ENCODE measurements at regions not wholly inside any gene's neighbourhood (a gene's known extent, or its start where the extent isn't known, plus 50 kb on each side); places are given as distances from the start of the nearest gene placed in this dataset.
A peak's percentile ranks its signal among the peaks of the same experiment; 100 is the strongest.

DNA sequence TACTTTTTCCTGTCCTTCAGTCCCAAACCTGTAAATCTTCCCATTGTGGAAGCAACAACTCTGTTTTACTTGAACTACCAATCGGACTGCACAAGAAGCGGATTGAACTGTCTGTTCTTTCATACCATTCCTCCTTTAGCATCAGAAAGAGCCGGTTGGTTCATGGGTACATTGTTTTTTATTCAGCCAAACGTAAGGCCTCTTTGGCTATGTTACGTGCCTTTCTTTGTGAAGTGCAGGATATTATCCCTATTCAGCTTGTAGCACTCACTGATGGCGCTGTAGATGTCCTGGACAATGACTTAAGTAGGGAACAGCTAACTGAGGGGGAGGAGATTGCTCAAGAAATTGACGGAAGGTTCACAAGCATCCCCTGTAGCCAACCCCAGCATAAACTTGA, 60.3 kb downstream of the ARHGAP35 start:
- no peak for DNase-seq (ENCODE audit: low spot score)
- 96% methylated on average over 7 of the region's 7 CpGs for WGBS (ENCODE audit: low lambda C conversion rate, missing lambda C conversion rate)
- no peak overlapping the region for H3K4me3 ChIP-seq
- no peaks in the 10 kb centered on the region for H3K36me3 ChIP-seq (replicated peaks; ENCODE audit: insufficient read depth, low read depth)
- H2AFZ ChIP-seq, result no peak overlapping the region
- H4K20me1 ChIP-seq (ENCODE audit: insufficient read depth, poor library complexity, severe bottlenecking), result peaks cover 58% of the 10 kb centered on the region
- no peak for TF ChIP-seq EZH2 (IDR thresholded peaks at IDR 0.05; ENCODE audit: borderline replicate concordance)
- TF ChIP-seq EZH2phosphoT487 (IDR thresholded peaks at IDR 0.05; ENCODE audit: low read depth, severe bottlenecking, unreplicated experiment), result no peak
- TF ChIP-seq, protein P1, sequence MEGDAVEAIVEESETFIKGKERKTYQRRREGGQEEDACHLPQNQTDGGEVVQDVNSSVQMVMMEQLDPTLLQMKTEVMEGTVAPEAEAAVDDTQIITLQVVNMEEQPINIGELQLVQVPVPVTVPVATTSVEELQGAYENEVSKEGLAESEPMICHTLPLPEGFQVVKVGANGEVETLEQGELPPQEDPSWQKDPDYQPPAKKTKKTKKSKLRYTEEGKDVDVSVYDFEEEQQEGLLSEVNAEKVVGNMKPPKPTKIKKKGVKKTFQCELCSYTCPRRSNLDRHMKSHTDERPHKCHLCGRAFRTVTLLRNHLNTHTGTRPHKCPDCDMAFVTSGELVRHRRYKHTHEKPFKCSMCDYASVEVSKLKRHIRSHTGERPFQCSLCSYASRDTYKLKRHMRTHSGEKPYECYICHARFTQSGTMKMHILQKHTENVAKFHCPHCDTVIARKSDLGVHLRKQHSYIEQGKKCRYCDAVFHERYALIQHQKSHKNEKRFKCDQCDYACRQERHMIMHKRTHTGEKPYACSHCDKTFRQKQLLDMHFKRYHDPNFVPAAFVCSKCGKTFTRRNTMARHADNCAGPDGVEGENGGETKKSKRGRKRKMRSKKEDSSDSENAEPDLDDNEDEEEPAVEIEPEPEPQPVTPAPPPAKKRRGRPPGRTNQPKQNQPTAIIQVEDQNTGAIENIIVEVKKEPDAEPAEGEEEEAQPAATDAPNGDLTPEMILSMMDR (IDR thresholded peaks at IDR 0.05; ENCODE audit: poor library complexity), result no peak
- H3K4me1 ChIP-seq (ENCODE audit: insufficient read depth), result peaks cover 21% of the 10 kb centered on the region
- H3K9me3 ChIP-seq (ENCODE audit: low read depth), result no peaks in the 10 kb centered on the region
- no peak overlapping the region for H3K27ac ChIP-seq
- no peak overlapping the region for H3K4me2 ChIP-seq
- no peaks in the 10 kb centered on the region for H3K27me3 ChIP-seq
- peaks cover 92% of the 10 kb centered on the region for H3K79me2 ChIP-seq
- no peaks in the 10 kb centered on the region for H3K9me2 ChIP-seq (replicated peaks; ENCODE audit: insufficient read depth)

DNA sequence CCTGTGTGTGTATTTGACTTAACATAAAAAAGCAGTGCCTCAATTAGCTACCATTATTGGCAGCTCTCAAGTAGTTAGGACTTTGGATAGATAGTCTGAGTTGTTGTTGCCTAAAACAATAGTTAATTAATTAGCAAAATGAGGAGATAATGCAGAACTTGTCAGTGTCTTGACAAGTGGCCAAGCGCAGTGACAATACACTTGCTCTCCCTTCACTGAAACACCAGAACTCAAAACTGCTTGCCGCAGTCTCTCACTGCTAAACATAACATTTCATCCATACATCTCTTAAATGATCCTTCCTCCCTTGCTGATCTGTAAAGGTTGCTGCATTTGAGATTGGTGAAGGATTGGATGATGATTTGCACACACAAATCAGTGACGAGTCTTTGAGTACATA, 61.7 kb downstream of the ARHGAP35 start:
- TF ChIP-seq EZH2phosphoT487 (IDR thresholded peaks at IDR 0.05; ENCODE audit: low read depth, severe bottlenecking, unreplicated experiment) (no peak), EZH2 (IDR thresholded peaks at IDR 0.05; ENCODE audit: borderline replicate concordance) (no peak)
- TF ChIP-seq, protein P1 (IDR thresholded peaks at IDR 0.05; ENCODE audit: poor library complexity), result no peak
- Histone ChIP-seq H3K4me3 (no peak overlapping the region), H3K79me2 (peaks cover 92% of the 10 kb centered on the region), H3K9me2 (replicated peaks; ENCODE audit: insufficient read depth) (no peaks in the 10 kb centered on the region), H2AFZ (no peak overlapping the region), H3K27ac (no peak overlapping the region), H4K20me1 (ENCODE audit: insufficient read depth, poor library complexity, severe bottlenecking) (peaks cover 65% of the 10 kb centered on the region), H3K27me3 (no peaks in the 10 kb centered on the region), H3K9me3 (ENCODE audit: low read depth) (no peaks in the 10 kb centered on the region), H3K36me3 (replicated peaks; ENCODE audit: insufficient read depth, low read depth) (no peaks in the 10 kb centered on the region), H3K4me1 (ENCODE audit: insufficient read depth) (peaks cover 35% of the 10 kb centered on the region), H3K4me2 (no peak overlapping the region)
- no peak for DNase-seq (ENCODE audit: low spot score)
- 98% methylated on average over 3 of the region's 3 CpGs for WGBS (ENCODE audit: low lambda C conversion rate, missing lambda C conversion rate)

DNA sequence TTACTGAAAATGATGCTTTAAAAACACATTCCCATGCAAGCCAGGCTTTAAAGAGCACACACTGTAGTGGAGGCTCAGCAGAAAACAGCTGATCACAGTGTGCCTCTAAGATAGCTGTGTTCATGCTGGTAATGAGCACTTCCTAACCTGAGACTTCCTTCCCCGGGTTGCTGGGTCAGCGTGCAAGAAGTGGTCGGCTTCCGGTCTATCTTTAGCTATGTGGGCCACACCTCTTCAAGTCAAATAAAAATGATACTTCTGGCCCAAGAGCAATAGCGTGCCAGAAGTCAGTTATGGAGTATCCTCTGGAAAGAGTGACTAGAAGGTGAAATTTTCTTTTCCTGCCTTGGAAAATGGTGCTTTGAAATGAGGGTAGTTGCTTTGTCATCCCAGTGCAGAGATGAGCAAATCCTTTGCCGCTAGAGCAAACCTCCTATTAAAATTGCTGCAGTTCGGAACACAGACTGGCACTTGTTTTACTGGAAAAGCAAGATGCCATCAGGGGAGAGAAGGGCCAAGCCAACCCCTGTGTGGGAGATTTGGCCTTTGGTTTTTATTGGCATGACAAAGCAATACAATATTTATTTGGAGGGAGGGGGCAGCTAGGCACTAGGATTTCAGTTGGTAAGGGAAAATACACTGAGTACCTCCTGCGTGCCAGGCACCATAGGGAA, 64.2 kb downstream of the ARHGAP35 start:
- Histone ChIP-seq H2AFZ (no peak overlapping the region), H4K20me1 (ENCODE audit: insufficient read depth, poor library complexity, severe bottlenecking) (peaks cover 78% of the 10 kb centered on the region), H3K27ac (peak overlapping the region; percentile 90), H3K9me3 (ENCODE audit: low read depth) (no peaks in the 10 kb centered on the region), H3K79me2 (peaks cover 92% of the 10 kb centered on the region), H3K27me3 (no peaks in the 10 kb centered on the region), H3K4me1 (ENCODE audit: insufficient read depth) (peaks cover 40% of the 10 kb centered on the region), H3K36me3 (replicated peaks; ENCODE audit: insufficient read depth, low read depth) (no peaks in the 10 kb centered on the region), H3K9me2 (replicated peaks; ENCODE audit: insufficient read depth) (no peaks in the 10 kb centered on the region), H3K4me2 (peak overlapping the region; percentile 50), H3K4me3 (no peak overlapping the region)
- WGBS (ENCODE audit: low lambda C conversion rate, missing lambda C conversion rate), result 58% methylated on average over 8 of the region's 8 CpGs
- peak; percentile 57 for DNase-seq (ENCODE audit: low spot score)
- TF ChIP-seq EZH2phosphoT487 (IDR thresholded peaks at IDR 0.05; ENCODE audit: low read depth, severe bottlenecking, unreplicated experiment) (no peak), EZH2 (IDR thresholded peaks at IDR 0.05; ENCODE audit: borderline replicate concordance) (no peak)
- TF ChIP-seq, protein P1 (IDR thresholded peaks at IDR 0.05; ENCODE audit: poor library complexity), result no peak

All from hepatocyte (in vitro differentiated cells).